NCI-H187 (cell line): ENCODE measurements at regions not wholly inside any gene's neighbourhood (a gene's known extent, or its start where the extent isn't known, plus 50 kb on each side); places are given as distances from the start of the nearest gene placed in this dataset.
"Not testable (repeated sequence)": the region's sequence is repeated elsewhere in the genome, so short reads cannot be mapped to it uniquely, and the experiment has no call there.

ENCODE experiments used
- DNase-seq, 2 experiments: peaks; one replicate each; lab custom pipeline; 2025; lab: John Stamatoyannopoulos, UW

DNA sequence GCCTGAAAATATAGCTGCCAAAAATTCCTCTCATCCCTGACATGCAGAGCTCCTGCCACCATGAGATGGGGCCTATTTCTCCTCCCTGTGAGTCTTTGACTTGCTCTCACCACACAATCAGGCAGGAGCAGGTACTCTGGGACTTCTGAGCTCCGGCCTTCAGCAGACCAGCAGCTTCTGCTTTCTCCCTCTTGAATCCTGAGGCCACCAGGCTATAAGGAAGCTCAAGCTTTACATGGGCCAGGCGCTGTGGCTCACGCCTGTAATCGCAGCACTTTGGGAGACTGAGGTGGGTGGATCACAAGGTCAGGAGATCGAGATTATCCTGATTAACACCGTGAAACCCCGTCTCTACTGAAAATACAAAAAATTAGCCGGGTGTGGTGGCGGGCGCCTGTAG, 238.7 kb upstream of the RREB1 start:
- DNase-seq, result no peak

GRCh38 chr6:6870921-6871320, 236.8 kb upstream of the RREB1 start:
- no peak for DNase-seq

GRCh38 chr6:6872459-6873344, 235.1 kb upstream of the RREB1 start:
- DNase-seq, result no peak

- DNase-seq, result no peak
Observed at GRCh38 chr6:6873778-6874177, 234.0 kb upstream of the RREB1 start.

DNA sequence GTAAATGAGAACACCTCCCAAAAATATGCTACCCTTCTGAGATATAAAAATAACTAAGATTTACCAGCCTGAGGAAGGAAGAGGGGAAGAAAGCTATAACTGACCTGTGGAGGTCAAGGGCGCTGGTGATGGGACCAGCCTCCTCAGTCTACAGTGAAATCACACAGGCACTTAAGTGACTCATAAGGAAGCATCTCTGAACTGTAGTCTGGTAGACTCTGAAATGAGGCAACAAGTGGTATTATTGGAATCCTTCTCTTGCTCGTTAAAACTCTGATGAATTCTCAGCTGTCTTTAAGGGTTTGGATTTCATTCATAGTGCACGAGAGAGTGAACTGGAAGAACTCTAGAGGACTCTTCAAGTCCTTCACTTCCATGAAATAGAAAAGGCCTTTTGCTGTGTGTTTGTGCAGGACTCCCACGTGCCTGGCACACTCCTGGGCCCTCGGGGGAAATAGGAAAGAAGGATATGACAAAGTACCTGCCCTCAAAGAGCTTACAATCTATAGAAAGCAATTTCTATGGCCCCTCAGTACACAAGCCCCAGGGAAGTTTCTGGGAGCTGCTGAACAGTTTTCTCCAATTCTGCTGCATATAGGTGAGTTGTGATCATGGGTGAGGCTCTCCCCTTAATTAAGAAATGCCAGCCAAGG, 231.8 kb upstream of the RREB1 start:
- no peak for DNase-seq

GRCh38 chr6:6877792-6878191, 230.0 kb upstream of the RREB1 start:
- not testable (repeated sequence) for DNase-seq

- DNase-seq, result no peak
Observed at GRCh38 chr6:6878887-6879585, 228.7 kb upstream of the RREB1 start.

GRCh38 chr6:6879586-6879974, 228.2 kb upstream of the RREB1 start:
- not testable (repeated sequence) for DNase-seq

DNA sequence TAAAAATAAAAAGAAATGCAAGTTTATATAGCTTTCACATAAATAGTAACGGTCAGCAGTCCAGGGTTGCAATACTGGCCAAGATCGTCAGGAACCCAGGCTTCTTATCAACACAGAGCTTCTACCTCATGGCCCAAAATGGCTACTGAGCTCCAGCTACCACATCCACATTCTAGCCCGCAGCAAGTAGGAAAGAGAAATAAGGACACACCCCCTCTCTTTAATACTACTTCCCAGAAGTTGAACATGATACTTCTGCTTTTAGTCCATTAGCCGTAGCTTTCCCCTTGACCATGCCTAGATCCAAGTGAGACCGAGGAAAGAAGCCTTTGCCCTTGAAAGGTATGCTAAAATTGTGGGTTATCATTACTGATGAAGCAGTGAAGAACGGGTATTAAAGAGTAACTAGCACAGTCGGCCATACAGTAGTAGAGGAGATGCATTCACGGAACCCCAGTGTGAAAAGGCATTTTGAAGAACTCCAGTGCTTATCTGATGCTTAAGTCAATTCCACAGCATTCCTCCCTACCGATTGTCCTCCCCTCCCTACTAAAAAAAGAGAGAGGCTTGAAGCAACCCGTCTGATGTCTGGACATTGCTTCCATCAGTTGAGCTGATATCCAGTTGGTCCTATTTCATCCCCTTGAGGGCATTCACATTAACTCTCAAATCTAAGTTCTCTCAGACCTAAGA, 226.9 kb upstream of the RREB1 start:
- no peak for DNase-seq

- no peak for DNase-seq
Observed at GRCh38 chr6:6881438-6882225, 226.1 kb upstream of the RREB1 start.

- no peak for DNase-seq
Observed at GRCh38 chr6:6882592-6882991, 225.2 kb upstream of the RREB1 start.

DNA sequence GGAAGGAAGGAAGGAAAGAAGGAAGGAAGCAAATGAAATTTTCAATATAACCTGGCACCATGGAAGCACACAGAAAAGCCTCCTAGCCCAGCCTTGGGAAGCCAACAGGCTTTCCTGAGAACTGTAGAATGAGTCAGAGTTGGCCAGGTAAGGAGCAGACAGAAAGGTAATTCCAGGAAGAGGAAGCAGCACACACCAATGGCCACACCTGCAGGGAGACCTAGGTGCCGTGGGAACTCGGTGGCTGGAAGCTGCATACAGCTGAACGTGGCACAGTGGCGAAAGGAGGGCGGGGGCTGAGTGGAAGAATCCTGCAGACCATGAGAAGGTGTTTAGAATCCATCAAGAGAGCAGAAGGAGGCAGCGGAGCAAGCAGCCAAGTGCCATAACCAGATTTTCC, 224.8 kb upstream of the RREB1 start:
- no peak for DNase-seq

DNA sequence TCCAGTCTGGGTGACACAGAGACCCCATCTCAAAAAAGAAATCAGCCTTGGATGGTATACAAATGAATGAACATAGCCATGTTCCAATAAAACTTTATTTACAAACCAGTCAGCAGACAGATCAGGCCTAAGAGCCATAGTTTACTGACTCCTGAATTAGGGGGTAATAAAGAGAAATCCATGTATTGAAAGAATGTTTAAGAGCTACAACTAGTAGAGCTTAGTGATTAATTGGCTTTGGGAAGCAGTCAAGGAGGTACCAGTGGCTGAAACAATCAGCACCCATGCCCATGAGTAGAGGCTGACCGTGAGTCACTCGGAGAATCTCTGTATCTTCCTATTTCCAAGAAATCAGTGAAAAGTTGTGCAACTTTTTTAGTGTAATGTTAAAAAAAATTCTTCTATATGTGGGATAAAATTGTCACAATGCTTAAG, 223.6 kb upstream of the RREB1 start:
- no peak for DNase-seq

DNA sequence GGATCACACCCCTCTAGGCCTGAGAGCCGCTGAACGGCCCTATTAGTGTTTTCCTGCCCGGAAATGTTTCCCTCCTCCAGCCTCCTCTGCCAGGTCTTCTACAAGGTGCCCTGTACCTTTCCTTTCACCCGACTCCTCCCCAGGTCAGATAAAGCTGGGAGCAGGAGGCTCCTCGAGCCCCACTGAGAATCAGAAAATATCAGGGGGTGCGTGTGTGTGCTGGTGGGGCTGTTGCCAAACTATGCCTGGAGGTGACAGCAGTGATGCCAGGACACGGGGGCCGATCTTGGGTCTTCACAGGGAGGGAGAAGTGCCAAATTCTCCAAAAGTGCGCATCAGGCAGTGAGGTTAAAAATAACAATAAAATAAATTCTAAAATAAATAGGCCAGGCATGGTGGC, 222.8 kb upstream of the RREB1 start:
- no peak for DNase-seq

GRCh38 chr6:6885521-6886170, 222.1 kb upstream of the RREB1 start:
- no peak for DNase-seq

DNA sequence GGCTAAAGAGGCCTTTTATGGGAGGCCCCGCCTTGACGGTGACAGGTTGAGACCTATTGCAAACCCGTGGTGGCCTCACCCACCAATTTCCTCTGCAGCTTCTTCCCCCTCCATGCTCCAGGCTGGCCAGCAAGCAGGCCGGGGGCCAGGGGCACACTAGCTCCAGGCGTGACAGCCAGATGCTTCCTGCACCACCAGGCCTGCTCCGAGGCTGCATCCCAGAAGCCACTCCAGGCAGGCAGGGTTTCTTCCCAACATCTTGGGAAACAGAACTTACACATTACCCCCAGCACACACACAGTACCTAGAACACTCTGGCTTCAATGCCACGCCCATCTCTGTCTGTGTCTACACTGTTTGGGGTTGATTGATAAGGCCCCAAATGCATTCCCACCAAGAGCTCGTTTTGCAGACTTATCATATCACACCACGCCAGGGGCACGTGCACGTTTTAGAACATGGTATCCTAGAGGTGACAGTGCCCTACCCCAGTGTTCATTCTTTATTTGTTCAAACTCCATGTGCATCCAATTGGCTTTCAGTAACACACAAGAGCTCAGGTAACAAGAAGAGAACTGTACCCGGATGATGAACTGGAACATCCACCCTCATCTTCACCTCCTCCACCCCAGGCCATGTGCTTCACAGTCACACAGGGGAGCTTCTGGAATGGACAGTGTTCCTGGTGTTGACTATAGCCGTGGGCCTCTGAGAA, 221.4 kb upstream of the RREB1 start:
- DNase-seq, result no peak

GRCh38 chr6:6886886-6887285, 220.9 kb upstream of the RREB1 start:
- no peak for DNase-seq

DNA sequence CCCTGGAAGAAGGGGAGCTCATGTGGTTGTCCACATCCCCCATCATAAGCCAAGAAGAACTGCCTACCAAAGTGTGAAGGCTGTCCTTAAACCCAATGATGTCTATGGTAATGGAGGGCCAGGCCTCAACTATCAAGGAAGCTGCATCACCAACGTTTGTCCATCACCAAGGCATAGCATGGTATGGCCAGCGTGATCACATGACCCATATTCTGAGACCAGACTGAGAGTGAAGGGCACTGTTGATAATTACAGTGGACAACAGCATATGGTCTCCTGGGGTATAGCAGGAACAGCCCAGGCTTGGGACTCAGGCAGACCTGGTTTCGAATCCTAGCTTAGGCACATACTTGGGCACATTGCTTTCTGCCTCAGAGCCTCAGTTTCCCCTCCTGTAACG, 218.2 kb upstream of the RREB1 start:
- no peak for DNase-seq

DNA sequence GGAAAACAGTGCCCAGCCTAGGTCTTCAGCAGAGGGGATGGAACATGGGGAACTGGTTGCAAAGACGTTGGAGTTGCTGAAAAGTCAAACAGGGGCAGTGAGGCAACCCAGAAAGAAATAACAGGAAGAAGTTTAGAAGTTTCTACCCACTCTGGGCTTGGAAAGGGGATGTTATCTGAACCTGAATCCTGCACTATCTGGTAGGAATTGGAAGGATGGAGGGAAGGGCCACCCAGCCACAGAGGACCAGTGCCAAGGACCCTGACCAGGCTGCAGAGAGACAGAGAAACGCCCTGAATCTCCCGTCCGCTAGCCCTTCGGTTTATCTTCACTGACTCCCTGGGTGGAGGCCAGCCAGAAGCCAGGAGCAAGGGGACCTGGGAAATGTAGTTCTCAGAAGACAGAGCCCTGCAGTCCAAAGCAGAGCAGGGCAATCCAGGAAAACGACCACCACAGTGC, 217.3 kb upstream of the RREB1 start:
- no peak for DNase-seq

DNA sequence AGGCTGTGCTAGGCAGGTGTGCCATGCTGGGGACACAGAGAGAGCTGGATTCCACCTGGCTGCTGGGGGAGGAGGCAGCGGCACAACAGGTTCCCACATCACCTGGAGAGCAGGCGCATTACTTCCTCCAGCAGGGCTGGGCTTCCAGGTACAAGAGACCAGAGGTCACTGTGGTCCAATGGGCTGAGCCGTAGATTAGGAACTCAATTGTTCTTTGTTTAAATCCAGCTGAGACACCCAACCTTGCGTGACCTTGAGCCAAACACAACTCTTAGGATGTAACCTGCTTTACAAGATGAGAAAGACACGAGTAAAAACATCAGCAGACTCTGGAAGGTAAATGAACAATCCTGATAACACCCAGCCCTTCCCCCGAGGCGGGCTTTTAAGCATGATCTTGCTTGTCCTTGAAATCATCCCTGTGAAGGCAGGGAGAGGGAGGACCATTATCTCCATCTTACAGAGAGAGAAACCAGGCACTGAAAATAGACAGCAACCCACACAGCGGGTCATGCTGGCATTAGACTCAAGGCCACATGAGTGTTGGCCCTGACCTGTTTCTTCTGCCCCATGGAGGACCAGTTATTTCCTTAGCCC, 216.5 kb upstream of the RREB1 start:
- peak in 1 of 2 experiments; percentile 29 for DNase-seq
